OCI-LY7 (cell line): ENCODE measurements at regions not wholly inside any gene's neighbourhood (a gene's known extent, or its start where the extent isn't known, plus 50 kb on each side); places are given as distances from the start of the nearest gene placed in this dataset.

ENCODE experiments used
- EZH2phosphoT487 ChIP-seq: fragments of 200-600 bp; sonication (generic); IDR thresholded peaks from 2 replicates; pipeline ENCODE4 v1.6.1; 2018; ENCODE audit warnings: low read depth, borderline replicate concordance, mild to moderate bottlenecking, mixed run types, antibody characterized with exemption, low read length, moderate library complexity, mixed read lengths
- TF ChIP-seq, protein P1 (sequence below): fragments of 200-600 bp; sonication (generic); conservative IDR thresholded peaks from 2 replicates; pipeline ENCODE4 v1.5.1; 2014; ENCODE audit warnings: mild to moderate bottlenecking, antibody characterized with exemption, low read length, moderate library complexity, mixed read lengths

DNA sequence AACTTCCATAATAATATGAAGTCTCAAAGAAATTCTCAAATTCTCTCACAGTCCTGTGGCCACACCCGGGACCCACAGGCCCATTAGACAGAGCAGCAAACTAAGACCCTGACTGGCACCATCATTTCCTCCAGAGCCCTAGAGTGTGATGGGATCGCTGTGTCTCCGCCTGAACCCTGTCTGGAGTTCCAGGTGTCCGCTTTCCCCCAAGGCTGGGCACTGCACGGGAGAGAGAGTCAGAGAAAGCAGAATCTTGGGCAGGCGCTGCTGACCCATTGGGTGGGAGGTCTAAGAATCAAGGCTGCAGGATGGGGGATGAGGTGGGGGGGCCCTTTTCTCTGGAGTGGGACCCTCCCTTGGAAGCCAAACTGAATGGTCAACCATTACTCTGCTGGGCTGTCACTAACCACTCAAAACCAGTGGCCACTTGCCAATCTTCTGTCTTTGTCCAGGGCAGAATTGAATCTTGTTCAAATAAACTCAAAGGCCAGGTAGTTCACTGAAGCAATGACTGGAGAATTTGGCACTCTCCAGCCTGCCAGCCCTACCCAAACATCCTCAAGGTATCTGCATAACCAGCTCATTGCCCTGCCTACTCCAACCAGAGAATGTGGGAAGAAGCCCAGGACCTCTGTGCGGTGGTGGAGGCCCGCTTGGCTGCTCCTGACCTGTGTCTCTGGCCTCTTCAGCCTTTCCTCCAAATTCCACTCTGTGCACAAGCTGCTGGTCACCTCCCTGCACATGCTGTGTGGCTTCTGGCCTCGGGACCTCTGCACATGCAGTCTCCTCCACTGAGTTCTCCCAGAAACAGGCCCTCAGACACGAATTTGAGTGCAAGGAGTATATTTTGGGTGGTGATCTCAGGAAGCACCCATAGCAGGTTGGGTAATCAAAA, 141.1 kb downstream of the CEBPB start:
- TF ChIP-seq, protein P1, sequence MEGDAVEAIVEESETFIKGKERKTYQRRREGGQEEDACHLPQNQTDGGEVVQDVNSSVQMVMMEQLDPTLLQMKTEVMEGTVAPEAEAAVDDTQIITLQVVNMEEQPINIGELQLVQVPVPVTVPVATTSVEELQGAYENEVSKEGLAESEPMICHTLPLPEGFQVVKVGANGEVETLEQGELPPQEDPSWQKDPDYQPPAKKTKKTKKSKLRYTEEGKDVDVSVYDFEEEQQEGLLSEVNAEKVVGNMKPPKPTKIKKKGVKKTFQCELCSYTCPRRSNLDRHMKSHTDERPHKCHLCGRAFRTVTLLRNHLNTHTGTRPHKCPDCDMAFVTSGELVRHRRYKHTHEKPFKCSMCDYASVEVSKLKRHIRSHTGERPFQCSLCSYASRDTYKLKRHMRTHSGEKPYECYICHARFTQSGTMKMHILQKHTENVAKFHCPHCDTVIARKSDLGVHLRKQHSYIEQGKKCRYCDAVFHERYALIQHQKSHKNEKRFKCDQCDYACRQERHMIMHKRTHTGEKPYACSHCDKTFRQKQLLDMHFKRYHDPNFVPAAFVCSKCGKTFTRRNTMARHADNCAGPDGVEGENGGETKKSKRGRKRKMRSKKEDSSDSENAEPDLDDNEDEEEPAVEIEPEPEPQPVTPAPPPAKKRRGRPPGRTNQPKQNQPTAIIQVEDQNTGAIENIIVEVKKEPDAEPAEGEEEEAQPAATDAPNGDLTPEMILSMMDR: no peak
- TF ChIP-seq EZH2phosphoT487: no peak
